GM12872 (cell line): ENCODE measurements at regions not wholly inside any gene's neighbourhood (a gene's known extent, or its start where the extent isn't known, plus 50 kb on each side); places are given as distances from the start of the nearest gene placed in this dataset.

Experiments
- TF ChIP-seq, protein P1 (sequence below): IDR thresholded peaks from 3 replicates; pipeline ENCODE4 v1.5.1; 2011; ENCODE audit warnings: low read depth, mild to moderate bottlenecking, low read length, moderate library complexity; ENCODE audit not compliant: insufficient read depth

DNA sequence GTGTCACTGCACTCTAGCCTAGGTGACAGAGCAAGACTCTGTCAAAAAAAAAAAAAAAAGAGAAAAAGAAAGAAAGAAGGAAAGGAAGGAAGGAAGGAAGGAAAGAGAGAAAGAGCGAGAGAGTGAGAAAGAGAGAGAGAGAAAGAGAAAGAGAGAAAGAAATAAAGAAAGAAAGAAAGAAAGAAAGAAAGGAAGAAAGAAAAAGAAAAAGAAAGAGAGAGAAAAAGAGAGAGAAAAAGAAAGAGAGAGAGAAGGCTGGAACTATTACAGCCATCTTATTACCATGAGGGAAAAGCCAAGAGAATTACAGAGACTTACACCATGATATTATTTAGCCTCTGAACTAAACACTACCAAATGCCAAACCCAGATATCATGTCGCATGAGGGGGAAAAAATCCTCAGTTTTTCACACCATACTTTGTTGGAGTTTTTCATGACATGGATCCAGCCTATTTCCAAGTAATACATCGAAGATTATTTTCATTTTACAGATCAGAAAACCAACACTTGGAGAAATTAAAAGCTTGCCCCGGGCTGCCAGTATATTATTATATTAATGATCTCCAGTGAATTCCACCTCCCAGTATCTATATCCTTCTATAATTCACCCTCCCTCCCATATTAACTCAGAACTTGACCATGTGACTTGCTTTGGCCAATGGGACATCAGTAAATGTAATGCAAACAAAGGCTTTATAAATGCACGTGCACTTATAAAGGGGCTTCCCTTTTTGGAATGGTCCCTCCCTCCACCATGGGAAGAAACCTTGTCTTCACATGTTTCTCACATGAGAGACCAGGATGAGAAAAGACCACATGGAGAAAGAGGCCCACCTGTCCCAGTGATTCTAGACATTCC, 148.6 kb downstream of the MIS18A start:
- TF ChIP-seq, protein P1, sequence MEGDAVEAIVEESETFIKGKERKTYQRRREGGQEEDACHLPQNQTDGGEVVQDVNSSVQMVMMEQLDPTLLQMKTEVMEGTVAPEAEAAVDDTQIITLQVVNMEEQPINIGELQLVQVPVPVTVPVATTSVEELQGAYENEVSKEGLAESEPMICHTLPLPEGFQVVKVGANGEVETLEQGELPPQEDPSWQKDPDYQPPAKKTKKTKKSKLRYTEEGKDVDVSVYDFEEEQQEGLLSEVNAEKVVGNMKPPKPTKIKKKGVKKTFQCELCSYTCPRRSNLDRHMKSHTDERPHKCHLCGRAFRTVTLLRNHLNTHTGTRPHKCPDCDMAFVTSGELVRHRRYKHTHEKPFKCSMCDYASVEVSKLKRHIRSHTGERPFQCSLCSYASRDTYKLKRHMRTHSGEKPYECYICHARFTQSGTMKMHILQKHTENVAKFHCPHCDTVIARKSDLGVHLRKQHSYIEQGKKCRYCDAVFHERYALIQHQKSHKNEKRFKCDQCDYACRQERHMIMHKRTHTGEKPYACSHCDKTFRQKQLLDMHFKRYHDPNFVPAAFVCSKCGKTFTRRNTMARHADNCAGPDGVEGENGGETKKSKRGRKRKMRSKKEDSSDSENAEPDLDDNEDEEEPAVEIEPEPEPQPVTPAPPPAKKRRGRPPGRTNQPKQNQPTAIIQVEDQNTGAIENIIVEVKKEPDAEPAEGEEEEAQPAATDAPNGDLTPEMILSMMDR: no peak

DNA sequence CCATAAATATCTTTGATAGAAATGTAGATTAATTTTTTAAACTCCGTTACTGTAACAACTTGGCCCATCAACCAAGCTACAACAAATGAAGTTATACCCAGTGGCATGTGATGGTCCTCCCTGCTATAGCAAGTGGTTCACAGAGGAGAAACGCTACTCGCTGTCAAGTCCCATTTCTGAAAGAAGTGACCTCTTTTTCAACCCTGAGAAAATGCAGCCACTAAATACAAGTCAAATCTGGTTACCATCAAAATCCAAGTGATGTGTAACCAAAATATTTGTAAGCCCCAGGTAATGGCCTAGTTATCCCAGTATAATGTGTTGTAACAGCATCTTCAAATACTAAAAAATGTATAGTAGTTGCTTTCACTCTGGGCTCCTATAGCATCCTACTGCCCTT, 151.8 kb downstream of the MIS18A start:
- TF ChIP-seq, protein P1: no peak

DNA sequence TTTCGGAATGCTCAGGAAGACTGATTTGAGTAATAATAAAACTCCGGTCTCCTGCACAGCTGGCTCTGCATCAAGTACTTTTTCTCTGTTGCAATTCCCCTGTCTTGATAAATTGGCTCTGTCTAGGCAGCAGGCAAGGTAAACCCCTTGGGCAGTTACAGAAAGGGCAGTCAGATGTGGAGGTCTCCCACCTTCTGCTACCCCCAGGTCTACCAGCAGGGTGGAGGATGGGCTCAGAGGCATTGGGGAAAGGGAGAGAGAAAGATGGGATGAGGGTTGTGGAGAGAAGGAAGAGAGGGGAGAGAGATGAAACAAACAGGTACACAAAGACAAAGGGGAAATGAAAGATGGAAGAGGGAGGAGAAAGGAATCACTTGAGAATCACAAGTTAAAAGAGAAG, 156.8 kb downstream of the MIS18A start:
- TF ChIP-seq, protein P1: no peak

DNA sequence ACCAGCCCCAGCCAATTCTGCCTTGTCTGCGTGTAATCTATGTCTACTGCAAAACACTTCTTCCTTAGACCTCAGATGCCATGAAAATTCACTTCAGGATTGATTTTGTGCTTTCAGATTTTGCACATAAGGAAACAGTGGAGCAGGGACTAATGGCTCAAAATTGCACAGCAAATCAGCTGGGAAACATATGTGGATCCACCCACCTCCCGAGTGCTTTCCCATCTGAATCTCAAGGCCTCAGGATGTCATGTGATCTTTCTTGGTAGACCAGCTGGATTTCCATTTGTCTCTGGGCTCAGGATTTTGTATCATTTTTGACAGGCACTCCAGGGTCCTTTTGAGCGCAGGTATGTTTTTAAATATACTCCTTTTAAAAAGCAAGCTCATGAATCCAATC, 158.6 kb downstream of the MIS18A start:
- TF ChIP-seq, protein P1: no peak

DNA sequence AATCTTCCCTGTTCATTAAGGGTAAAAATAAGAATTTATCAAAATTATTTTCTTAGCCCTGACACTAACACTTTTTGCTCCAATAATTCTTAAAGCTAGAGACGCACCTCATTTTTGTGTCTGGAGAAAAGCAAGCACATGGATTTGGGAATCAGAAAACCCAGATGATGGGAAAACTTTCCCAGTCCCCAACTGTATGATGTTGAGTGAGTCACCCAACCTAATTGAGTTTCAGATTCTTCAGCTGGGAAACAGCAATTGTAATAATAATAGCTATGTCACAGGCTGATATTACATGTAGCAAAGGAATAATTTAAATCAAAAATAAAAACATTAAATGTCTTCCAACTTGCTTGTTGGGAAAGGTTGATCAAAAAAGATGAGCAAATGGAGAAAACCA, 159.0 kb downstream of the MIS18A start:
- TF ChIP-seq, protein P1: no peak

DNA sequence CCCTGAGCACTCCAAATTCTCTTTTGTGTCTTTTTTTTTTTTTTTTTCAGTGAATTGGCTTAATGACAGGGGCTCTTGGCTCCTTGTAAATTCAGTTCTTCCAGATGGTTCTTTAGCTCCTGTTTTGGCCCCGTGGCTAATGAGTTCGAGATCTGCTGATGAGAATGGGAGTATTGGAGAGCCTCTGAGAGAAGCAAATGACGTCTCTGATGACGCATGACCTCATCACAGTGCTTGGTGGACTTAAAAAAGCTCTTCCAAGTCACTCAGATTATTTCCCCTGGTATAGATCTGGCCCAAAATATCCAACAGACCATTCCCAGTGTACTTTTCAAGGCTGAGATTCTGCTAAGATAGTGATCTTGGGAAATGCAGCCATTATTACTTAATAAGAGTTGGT, 159.5 kb downstream of the MIS18A start:
- TF ChIP-seq, protein P1: no peak

DNA sequence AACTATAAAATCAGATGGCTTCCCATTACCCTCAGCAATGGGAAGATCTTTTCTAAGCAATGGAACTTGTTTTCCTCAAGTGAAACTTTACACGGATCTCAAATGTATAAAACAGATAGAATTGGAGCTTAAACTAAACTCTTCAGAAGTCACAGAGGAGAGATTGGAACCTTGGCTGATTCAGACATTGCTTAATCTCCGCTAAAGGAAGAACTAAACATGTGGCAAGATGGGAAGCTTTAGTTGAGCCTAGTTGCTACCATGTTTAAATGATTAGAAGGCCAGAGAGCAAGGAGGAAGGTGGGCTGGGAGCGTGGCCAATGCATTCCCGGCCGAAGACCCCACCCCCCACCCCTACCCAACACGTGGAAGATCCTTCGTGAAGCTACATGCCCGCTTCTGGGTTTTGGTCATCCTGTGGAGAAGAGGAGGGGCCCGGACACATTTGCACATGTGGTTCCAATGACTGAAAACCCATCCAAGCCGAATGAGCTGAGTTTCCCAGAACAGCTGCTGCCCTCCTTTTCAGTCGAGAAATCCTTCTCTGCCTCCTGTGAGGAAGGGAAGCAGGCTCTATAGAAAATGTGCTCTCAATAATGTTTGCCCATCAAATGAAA, 164.3 kb downstream of the MIS18A start:
- TF ChIP-seq, protein P1: no peak
